NCI-H82 treated with DMSO at 0.1 percent for 48 hours (cell line): ENCODE measurements at regions not wholly inside any gene's neighbourhood (a gene's known extent, or its start where the extent isn't known, plus 50 kb on each side); places are given as distances from the start of the nearest gene placed in this dataset.
"Not testable (repeated sequence)": the region's sequence is repeated elsewhere in the genome, so short reads cannot be mapped to it uniquely, and the experiment has no call there.

Source experiments
- DNase-seq: peaks from one replicate; lab custom pipeline; 2025; ENCODE audit not compliant: unreplicated experiment; lab: John Stamatoyannopoulos, UW

DNA sequence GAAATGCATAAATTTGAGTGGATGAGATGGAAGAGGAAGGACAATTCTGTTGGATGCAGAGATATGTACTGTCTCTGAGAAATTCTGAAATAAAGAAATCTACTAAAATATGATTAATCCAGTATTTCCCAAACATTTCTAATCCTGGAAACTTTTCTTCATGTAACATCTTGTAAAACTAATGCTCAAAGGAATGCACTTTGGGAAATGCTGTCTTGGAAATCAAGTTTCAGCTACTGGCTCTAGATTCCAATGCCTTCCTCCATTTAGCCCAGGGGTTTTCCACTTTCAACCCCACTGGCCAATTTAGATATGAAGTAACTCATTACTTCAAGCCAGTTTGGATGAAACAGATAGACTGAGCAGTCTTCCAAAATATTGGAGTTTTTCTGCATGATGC lies 355.1 kb downstream of the TXNL1 start:
- DNase-seq: no peak

DNA sequence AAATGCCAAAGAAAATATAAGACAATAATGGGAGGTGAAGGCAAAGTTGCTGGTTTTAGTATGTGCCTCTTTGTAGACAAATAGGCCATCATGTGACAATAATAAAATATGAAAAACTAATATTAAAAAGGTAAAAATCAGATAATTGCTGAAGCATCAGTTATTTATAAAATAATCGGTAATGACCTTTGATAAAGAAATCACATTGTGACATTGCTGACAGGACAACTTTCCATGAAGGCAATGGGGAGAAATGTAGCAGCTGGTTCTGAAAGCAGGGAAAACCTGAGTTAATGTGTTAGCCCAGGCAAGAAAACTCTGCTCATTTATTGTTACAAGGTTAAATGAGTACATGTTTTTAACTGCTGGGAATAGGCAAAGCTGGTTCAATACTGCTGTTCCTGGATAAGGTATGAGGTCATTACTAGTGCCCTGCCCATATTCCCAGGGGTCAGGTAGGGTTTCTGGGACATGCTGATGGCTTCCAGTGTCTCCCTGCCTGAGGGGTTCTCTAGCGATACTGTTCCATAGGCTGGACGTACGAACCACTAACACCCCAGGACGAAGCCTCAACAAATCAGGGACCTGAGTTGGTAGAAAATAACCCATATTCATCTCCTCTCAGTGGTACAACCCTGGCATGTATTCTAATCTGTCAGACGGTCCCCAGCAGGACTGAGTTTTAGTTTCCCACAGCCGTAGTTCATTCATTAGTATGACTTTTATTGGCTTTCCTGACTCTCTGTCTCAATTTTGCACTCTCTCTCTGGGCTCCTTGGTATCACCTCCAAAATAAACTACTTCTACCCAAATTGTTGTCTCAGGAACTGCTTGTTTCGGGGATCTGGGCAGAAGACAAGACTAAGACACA lies 355.9 kb downstream of the TXNL1 start:
- DNase-seq: no peak

DNA sequence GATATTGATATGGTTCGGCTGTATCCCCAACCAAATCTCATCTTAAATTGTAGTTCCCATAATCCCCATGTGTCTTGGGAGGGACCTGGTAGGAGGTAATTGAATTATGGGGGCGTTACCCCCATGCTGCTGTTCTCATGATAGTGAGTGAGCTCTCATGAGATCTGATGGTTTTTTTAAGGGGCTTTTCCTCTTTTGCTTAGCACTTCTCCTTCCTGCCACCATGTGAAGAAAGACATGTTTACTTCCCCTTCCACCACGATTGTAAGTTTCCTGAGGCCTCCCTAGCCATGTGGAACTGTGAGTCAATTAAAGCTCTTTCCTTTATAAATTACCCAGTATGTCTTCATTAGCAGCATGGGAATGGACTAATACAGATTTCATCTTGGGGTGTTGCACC lies 358.6 kb downstream of the TXNL1 start:
- not testable (repeated sequence) for DNase-seq

GRCh38 chr18:56278421-56279003 lies 359.9 kb downstream of the TXNL1 start:
- no peak for DNase-seq

- DNase-seq: no peak
Observed at GRCh38 chr18:56276466-56276865, 361.9 kb downstream of the TXNL1 start.

GRCh38 chr18:56273541-56274219 lies 364.7 kb downstream of the TXNL1 start:
- DNase-seq: no peak

DNA sequence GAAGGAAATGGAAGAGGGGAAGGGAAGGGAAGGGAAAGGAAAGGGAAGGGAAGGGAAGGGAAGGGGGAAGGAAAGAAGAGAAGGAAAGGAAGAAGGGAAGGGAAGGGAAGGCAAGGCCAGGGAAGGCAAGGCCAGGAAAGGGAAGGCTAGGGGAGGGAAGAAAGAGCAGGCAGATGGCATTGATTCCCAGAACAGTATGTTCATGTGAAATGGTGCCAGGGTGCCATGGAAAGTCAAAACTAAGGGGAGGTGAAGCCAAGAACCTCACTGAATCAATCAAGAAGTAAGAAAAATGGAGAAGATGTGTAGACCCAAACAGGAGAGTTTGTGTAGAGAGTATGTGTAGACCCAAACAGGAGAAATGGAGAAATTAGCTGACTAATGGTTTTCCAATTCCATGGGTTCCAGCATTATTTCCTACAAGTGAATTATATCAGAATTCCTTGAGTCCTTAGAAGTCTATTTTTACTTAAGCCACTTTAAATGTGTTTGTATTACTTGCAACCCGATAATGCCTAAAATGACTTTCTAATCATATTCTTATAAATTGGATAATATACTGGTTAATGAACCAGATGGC lies 367.6 kb downstream of the TXNL1 start:
- DNase-seq: no peak

GRCh38 chr18:56269958-56270357 lies 368.4 kb downstream of the TXNL1 start:
- DNase-seq: no peak

DNA sequence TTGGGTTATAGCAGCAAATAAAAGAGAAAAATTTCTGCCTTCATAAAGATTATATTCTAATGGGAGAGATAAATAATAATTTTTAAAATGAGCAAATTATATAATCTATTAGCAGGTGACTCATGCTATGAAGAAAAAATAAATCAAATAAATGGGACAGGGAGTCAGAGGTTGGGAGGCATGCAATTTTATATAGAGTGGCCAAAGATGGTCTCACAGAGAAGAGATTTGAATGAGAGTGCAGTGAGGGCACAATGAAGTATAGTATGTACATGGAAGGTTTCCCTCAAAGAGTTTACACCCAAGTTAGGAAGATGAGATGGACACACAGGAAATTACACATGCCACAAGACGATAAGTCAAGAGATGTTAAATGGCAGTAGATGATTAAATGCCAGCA lies 369.4 kb downstream of the TXNL1 start:
- no peak for DNase-seq

- DNase-seq: no peak
Observed at GRCh38 chr18:56267334-56267733, 371.1 kb downstream of the TXNL1 start.

- DNase-seq: no peak
Observed at GRCh38 chr18:56258178-56258577, 380.2 kb downstream of the TXNL1 start.

- no peak for DNase-seq
Observed at GRCh38 chr18:56257205-56257604, 381.2 kb downstream of the TXNL1 start.

DNA sequence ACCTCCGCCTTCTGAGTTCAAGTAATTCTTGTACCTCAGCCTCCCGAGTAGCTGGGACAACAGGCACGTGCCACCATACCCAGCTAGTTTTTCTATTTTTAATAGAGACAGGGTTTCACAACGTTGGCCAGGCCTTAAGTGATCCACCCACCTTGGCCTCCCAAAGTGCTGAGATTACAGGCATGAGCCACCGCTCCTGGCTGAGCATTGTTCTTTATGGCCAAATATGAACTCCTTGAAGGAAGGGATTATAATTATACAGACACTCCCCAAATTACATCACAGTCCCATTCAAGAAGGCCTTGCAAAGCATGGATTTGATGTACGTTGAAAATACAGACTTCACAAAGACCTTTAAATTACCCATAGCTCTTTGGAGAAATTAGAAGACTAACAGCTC lies 381.7 kb downstream of the TXNL1 start:
- no peak for DNase-seq

DNA sequence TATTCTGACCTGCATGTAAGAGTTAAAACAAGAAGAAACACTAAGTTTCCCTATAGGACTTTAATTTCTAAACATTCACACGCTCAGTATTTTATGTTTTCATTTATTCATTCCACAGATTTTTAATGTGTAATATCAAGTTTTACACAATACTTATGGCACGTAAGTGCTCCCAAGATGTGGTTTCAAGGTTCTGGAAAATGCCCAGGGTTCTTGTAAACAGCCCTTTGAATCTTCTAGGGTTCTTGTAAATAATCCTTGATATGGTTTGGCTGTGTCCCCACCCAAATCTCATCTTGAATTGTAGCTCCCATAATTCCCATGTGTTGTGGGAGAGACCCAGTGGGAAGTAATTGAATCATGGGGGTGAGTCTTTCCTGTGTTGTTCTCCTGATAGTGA lies 383.0 kb downstream of the TXNL1 start:
- no peak for DNase-seq

DNA sequence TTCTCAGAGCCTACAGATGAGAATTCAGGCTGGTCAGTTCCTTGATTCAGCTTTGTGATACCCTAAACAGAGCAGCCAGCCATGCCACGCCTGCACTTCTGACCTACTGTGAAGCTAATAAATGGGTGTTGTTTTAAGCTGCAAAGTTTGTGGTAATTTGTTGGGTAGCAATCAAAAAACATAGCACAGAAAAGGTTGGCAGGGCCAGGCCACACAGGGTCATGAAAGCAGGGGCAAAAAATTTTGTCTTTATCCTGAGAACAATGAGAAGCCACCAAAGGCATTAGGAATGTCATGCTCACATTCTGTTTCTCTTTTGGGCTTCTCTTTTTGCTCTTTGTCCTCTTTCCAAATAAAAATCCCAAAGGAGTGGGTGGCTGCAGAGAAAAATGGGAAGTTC lies 385.9 kb downstream of the TXNL1 start:
- no peak for DNase-seq

DNA sequence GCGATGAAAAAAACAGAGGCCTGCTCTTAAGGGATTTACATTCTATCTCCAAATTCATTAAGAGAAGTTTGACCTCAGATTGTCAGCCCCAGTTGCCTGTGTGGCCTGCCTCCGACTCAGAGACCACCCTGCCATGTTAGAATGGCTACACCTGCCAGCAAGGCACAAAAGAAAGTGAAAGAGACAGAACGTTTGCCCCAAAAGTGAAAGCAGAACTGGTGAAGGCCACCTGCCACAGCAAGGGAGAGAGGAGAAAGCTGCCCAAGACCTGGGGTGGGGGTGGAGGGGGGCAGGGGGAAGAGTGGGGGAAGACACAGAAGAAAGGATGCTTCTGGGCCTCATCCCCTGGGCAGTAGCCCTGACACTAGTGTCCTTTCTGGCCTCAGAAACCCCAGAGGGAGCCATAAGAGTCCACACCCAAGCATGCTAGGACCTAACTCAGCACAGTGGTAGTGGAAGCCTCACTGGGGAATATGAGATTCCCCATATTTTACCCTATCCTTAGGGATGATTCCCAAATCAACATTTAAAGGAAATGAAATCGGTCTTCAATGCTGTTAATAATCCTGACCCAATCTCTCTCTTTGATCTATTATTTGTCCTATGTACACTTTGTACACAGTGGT lies 389.7 kb downstream of the TXNL1 start:
- no peak for DNase-seq

GRCh38 chr18:56246916-56247315 lies 391.5 kb downstream of the TXNL1 start:
- DNase-seq: no peak

DNA sequence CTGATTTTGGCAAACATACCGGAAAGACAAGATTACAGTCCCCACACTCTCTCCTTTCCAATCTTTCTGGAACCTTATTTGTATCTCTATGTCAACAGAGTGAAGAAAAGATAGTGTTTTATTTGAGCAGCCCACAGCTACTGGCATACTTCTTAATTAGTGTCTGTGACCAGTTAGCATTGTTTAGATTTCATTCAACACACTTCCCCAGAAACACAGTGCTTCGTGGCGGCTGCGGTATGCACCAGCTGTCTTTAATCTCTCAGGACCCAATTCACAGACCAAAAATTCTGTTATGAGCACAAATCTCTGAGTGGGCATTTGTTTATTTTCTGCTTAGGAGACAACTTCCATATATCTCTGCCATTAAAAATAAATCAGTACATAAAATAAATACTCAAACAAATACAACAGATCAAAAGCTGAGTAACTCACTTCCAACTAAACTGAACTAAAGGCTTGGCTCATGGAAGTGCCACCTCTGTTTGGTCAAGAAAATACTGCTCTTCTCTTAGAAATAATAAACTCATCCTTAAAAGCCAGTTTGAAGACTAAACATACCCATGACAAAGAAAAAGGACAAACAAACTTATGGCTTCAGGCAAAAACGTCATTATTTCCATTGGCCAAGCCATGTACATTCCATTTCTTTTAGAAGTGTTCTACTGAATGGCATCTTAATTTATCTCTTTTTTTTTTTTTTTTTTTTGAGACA lies 392.4 kb downstream of the TXNL1 start:
- no peak for DNase-seq

- no peak for DNase-seq
Observed at GRCh38 chr18:56240405-56240804, 398.0 kb downstream of the TXNL1 start.

GRCh38 chr18:56238576-56238975 lies 399.8 kb downstream of the TXNL1 start:
- no peak for DNase-seq
